ENCODE measurements at regions not wholly inside any gene's neighbourhood (a gene's known extent, or its start where the extent isn't known, plus 50 kb on each side); places are given as distances from the start of the nearest gene placed in this dataset.

GRCh38 chr3:87791248-87792027, 267.4 kb downstream of the CGGBP1 start:
- no peak for TF ChIP-seq POLR2A (IDR thresholded peaks at IDR 0.05; ENCODE audit: low read depth)
- no peak for TF ChIP-seq CTCF (IDR thresholded peaks at IDR 0.05)
- TF ChIP-seq POLR2AphosphoS5 (IDR thresholded peaks at IDR 0.05): no peak
- no peak for TF ChIP-seq EP300 (IDR thresholded peaks at IDR 0.05)
